Sciatic nerve (tissue), 2 donors: ENCODE measurements at regions not wholly inside any gene's neighbourhood (a gene's known extent, or its start where the extent isn't known, plus 50 kb on each side); places are given as distances from the start of the nearest gene placed in this dataset.
"Not testable (repeated sequence)": the region's sequence is repeated elsewhere in the genome, so short reads cannot be mapped to it uniquely, and the experiment has no call there.

Experiments used
- ATAC-seq: fragments of 200-7000 bp; cut with Tn5 transposase; one replicate; pipeline ENCODE4 v1.9.1; 2020; ENCODE audit warnings: mild to moderate bottlenecking, moderate library complexity
- DNase-seq: peaks from one replicate; pipeline ENCODE4 v3.0.0-alpha.2; 2020; ENCODE audit warnings: low spot score
- intact Hi-C: fragments of 100-400 bp; cut with DNase I; formaldehyde crosslinking; loops from one replicate; pipeline ENCODE4 v1.14.2; 2022
- donor health status: DM: no; HTN: no; CAD: no.
- donor health status: DM: no; HTN: no; CAD: no.

DNA sequence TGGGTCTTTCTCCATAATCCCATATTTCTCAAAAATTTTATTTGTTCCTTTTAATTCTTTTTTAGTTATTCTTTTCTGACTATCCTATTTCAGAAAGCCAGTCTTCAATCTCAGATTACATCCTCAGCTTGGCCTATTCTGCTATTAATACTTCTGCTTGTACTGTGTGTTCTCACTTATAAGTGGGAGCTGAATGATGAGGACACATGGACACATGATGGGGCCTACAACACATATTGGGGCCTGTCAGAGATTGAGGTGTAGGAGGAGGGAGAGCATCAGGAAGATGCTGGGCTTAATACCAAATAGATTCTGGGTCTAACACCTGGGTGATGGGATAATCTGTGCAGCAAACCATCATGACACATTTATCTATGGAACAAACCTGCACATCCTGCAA, 82.3 kb downstream of the MAGEE1 start:
- ATAC-seq = no peak
- intact Hi-C loops = no loop called here
- no peak for DNase-seq

DNA sequence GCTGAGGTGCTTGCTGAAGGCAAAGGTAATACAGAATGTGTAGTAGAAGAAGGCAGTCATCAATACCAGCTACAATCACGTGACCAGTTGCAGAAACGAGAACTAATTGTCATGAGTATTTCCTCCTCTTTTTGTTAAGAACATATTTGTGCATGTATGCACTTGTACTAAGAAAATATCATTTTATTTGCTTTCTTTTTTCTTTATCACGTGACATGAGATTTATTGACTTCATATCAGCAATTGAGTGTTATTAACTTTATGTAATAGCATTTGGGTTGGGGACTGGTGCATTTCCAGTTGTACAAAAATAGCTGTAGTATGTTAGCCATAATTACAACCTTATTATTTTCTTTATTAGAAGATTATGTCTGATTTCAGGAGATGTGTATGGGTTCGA, 90.0 kb downstream of the MAGEE1 start:
- intact Hi-C loops = no loop called here
- DNase-seq = no peak
- no peak for ATAC-seq

DNA sequence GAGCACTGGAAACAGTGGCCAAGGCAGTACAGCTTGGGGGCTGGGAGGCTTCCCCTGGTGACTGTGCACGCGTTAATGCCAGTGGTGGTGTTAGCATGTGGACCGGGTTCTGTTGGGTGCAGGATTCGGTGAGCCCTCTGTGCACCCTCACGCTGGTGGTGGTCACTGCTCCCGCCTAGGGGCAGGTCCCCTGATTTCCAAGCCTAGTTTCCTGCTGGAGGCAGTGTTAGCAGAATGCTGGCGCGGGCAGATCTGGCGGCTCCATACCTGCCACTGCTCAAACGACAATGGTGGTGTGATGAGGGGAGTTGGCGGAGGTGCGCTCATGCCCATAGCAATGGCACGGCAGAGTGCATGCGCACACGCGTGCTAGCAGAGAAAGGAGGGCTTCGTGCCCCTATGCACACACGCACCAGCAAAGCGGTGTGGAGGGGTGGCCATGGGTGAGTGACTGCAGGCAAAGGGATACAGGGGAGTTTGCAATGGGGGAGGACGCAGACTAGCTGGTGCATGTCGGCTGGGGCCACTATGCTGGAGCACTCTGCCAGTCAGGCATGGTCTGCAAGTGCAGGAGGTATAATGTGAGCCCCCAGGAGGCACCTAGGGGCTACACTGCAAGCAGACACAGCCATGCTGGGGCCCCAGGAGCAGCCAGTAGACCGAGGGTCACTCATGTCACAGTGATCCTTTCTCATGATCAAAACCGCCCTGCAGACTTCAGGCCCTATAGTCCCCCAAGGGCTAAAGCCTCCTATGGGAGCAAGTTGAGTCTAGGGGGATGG, 93.0 kb downstream of the MAGEE1 start:
- ATAC-seq = no peak
- intact Hi-C loops = no loop called here
- no peak for DNase-seq

- DNase-seq, ATAC-seq, intact Hi-C loops: not testable (repeated sequence)
Observed at GRCh38 chrX:76535675-76536074, 108.2 kb downstream of the MAGEE1 start.

DNA sequence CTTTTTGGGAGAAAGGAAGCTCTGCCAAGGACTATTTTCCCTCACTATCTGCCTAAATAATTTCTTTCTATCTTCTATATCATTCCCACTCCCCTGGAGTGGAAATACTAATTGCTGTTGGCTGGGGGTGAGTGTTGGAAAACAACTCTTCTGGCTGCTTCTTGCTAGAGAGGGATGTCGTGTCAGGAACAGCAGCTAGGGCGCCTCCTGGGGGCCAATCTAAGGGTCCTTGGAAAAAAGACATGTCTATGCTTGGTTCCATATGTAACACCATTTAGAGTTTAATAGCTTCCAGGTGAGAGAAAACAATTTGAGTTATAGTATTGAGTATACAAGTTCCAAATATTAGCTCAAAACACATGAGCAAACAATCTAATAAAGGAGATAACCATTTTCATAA, 111.3 kb downstream of the MAGEE1 start:
- intact Hi-C loops = no loop called here

DNA sequence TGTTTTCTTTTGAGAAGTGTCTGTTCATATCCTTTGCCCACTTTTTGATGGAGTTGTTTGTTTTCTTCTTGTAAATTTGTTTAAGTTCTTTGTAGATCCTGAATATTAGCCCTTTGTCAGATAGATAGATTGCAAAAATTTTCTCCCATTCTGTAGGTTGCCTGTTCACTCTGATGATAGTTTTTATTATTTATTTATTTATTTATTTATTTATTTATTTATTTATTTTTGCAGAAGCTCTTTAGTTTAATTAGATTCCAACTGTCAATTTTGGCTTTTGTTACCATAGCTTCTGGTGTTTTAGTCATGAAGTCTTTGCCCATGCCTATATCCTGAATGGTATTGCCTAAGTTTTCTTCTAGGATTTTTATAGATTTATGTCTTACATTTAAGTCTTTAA, 115.9 kb downstream of the MAGEE1 start:
- intact Hi-C loops, DNase-seq, ATAC-seq: not testable (repeated sequence)

More for the DNA sequence above, 111.3 kb downstream of the MAGEE1 start:
- no peak for ATAC-seq
- DNase-seq = no peak

DNA sequence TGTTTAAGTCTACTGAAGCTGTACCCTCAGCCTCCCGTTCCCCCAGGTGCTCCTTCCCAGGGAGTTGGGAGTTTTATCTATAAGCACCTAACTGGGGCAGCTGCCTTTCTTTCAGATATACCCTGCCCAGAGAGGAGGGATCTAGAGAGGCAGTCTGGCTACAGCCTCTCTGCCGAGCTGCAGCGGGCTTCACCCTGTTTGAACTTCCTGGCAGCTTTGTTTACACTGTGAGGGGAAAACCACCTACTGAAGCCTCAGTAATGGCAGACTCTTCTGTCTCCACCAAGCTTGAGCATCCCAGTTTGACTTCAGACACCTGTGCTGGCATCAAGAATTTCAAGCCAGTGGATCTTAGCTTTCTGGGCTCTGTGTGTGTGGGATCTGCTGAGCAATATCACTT, 122.5 kb downstream of the MAGEE1 start:
- ATAC-seq (no peak), DNase-seq (no peak)
- intact Hi-C loops = no loop called here

DNA sequence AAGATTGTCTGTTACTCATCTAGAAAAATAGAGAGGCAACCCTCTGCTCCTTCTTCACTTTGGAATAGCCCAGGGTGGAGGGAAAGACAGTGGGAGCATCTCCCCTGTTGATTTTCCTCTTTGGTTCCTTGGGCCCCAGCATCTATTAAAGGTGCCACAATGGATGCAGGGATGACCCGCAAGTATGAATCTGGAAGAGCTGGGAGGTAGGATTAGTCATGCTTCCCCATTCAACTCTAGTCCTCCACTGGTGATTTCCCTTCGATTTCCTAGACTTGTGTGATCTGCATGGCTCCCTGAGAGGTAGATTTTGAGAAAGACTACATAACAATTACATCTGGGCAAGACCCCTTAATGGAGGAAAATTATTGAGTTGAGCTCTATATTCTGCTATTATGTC, 127.8 kb downstream of the MAGEE1 start:
- ATAC-seq (no peak), DNase-seq (no peak)
- intact Hi-C loops = no loop called here

GRCh38 chrX:76555816-76556215, 128.3 kb downstream of the MAGEE1 start:
- intact Hi-C loops = no loop called here
- DNase-seq (no peak), ATAC-seq (no peak)

GRCh38 chrX:76564842-76565241, 137.3 kb downstream of the MAGEE1 start:
- intact Hi-C loops, ATAC-seq, DNase-seq: not testable (repeated sequence)

GRCh38 chrX:76605390-76605789, 177.9 kb downstream of the MAGEE1 start:
- intact Hi-C loops = no loop called here
- DNase-seq = no peak
- no peak for ATAC-seq

DNA sequence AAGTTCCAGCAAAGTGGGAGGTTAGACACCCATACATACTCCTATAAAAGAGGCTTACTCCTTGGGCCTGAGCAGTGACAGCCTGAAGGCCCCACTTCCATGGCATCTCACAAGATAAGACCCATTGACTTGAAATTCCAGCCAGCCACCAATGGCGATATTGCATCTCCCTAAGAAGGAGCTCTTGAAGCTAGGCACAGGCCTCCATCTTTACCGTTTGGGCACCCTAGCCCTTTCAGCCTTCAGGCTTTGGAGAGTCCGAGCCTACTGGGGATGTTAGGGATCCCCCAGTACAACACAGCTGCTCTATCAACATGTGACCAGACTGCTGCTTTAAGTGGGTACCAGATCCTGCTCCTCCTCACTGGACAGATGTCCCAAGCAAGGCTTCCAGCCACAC, 189.5 kb downstream of the MAGEE1 start:
- ATAC-seq (no peak), DNase-seq (no peak)
- intact Hi-C loops = no loop called here

DNA sequence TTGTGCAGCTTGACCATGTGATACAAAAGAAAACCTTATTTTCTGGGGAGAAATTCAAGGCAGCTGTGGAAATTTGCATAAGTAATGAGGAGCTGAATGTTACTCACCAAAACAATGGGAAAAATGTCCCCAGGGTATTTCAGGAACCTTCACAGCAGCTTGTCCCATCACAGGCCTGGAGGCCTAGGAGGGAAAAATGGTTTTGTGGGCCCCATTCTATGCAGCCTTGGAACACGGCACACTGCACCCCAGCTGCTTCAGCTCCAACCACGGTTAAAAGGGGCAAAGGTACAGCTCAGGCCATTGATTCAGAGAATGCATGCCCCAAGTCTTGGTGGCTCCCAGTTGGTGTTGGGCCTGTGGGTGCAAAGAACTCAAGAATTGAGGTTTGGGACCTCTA, 216.1 kb downstream of the MAGEE1 start:
- DNase-seq (no peak), ATAC-seq (no peak)
- intact Hi-C loops = no loop called here

- intact Hi-C loops, DNase-seq, ATAC-seq: not testable (repeated sequence)
Observed at GRCh38 chrX:76651369-76651768, 223.9 kb downstream of the MAGEE1 start.

GRCh38 chrX:76657499-76657898, 230.0 kb downstream of the MAGEE1 start:
- ATAC-seq = no peak
- intact Hi-C loops = loop anchor here (5.0 kb wide), 1 partner anchor 345 kb away; no protein-coding TSS in a partner anchor
- DNase-seq = no peak
